Transverse colon (tissue), 4 donors: ENCODE measurements at regions not wholly inside any gene's neighbourhood (a gene's known extent, or its start where the extent isn't known, plus 50 kb on each side); places are given as distances from the start of the nearest gene placed in this dataset.
"Not testable (repeated sequence)": the region's sequence is repeated elsewhere in the genome, so short reads cannot be mapped to it uniquely, and the experiment has no call there.

Experiments used
- DNase-seq: peaks from one replicate; pipeline ENCODE4 v3.0.0-alpha.2; 2019
- H3K27ac ChIP-seq, 4 donors: fragments of 200-600 bp; sonication (generic); 2 replicates each; pipeline ENCODE4 v1.5.1; 2016 to 2018; ENCODE audit warnings: inconsistent platforms in 4 of 4
- H3K27me3 ChIP-seq: fragments of 200-600 bp; sonication (generic); 2 replicates; pipeline ENCODE4 v1.5.1; 2017; ENCODE audit warnings: inconsistent platforms
- H3K36me3 ChIP-seq, 4 donors: fragments of 200-600 bp; sonication (generic); 2 replicates each; pipeline ENCODE4 v1.5.1; 2017 to 2019; ENCODE audit warnings: inconsistent platforms in 4 of 4
- H3K4me1 ChIP-seq, 4 donors: fragments of 200-600 bp; sonication (generic); 2 replicates each; pipeline ENCODE4 v1.5.1; 2017 to 2020; ENCODE audit warnings: inconsistent platforms in 4 of 4
- H3K4me3 ChIP-seq, 4 donors: fragments of 200-600 bp; sonication (generic); 1 replicate in 1 of 4; 2 replicates in 3 of 4; pipeline versions ENCODE4 v1.5.1 to v1.6.1; 2017 to 2019; ENCODE audit warnings: inconsistent platforms in 4 of 4
- H3K9me3 ChIP-seq, 2 donors: fragments of 200-600 bp; sonication (generic); 2 replicates each; pipeline ENCODE4 v1.5.1; 2017 to 2019; ENCODE audit warnings: inconsistent platforms in 2 of 2
- EP300 ChIP-seq: sonication (generic); formaldehyde crosslinking; IDR thresholded peaks from one replicate; pipeline ENCODE4 v1.6.1; 2017; ENCODE audit warnings: antibody characterized with exemption, low read depth
- POLR2A ChIP-seq: fragments of 450-650 bp; IDR thresholded peaks from one replicate; pipeline ENCODE4 v1.6.1; 2016; ENCODE audit warnings: antibody characterized with exemption, mild to moderate bottlenecking, moderate library complexity
- POLR2AphosphoS5 ChIP-seq, 3 donors: sonication (generic); formaldehyde crosslinking; IDR thresholded peaks; one replicate each; pipeline ENCODE4 v1.6.1; 2016; ENCODE audit warnings: antibody characterized with exemption in 3 of 3
- WGBS, 2 donors: methylation state at CpG; one replicate each; pipeline ENCODE4 v1.1.5; 2018; ENCODE audit warnings: low coverage in 1 of 2; 5-methylcytosine and 5-hydroxymethylcytosine counted together
- in situ Hi-C, 4 donors: fragments of 200-750 bp; cut with MboI; loops; one replicate each; pipeline versions ENCODE4 v1.15.0 to v1.15.1; 2017; ENCODE audit warnings: low sequenced_read_pairs in 3 of 4, low pct_ligation_motif_present in 1 of 4, low pct_unique_long_range_greater_than_20kb in 1 of 4
- intact Hi-C: fragments of 100-400 bp; cut with DNase I; formaldehyde crosslinking; loops from one replicate; pipeline ENCODE4 v1.15.1; 2023; ENCODE audit warnings: low total_unique reads
- TF ChIP-seq, protein P1 (sequence below), 5 experiments: fragments of 200-600 bp in 3 of 5; fragments of 450-650 bp in 2 of 5; sonication (generic) in 3 of 5; IDR thresholded peaks; 1 replicate in 2 of 5; 2 replicates in 3 of 5; pipeline ENCODE4 v1.5.1; 2016 to 2017; ENCODE audit warnings: antibody characterized with exemption in 5 of 5, inconsistent platforms in 3 of 5, mild to moderate bottlenecking in 2 of 5, moderate library complexity in 1 of 5

DNA sequence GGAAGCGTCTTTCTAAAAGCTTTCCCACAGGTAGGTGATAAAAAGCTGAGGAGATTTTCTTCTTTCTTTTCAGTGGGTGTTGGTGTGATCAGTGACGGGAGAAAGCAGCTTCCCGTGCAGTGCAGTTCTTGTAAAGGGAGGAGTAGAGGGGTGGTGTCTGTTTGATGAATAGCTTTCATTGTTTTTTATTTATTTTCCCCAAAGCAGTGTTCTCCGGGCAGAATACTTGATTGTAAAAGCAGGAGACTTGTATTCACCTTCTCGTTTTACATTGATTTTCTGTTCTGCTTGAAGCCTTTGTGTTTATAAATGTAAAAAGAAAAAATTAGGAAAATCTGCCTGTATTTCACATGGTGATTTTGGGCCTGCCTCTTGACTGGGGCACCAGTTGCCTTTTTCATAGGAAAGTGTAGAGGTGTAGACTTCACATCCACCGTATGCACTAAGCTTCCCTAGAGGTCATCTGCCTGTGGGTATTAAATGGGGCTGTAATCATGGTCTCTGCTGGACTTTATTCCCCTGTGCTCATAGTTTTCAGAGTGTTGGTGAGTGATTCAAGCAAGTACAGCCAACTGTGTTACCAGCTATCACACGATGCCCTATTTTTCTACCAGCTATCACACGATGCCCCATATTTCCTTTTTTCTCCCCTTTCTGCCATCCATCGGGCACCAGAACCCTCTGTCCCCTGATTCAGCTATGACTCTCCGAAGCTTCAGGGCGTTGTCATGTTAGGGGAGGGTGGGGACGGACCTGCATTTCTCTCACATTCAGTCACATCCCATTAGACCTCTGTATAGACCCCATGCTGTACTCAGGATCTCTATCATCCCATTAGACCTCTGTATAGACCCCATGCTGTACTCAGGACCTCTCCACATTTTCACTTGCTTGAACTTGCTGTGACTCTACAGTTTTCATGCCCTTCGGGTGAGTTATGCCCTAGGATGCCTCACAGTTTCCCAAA is 526.5 kb downstream of the TRIML1 start:
- H3K4me1 ChIP-seq: no peaks in the 10 kb centered on the region
- WGBS, 2 donors: 44 to 54% methylated on average over 13 of the region's 13 CpGs
- TF ChIP-seq POLR2AphosphoS5 (IDR thresholded peaks at IDR 0.05) (no peak), EP300 (no peak), POLR2A (no peak)
- TF ChIP-seq, protein P1, sequence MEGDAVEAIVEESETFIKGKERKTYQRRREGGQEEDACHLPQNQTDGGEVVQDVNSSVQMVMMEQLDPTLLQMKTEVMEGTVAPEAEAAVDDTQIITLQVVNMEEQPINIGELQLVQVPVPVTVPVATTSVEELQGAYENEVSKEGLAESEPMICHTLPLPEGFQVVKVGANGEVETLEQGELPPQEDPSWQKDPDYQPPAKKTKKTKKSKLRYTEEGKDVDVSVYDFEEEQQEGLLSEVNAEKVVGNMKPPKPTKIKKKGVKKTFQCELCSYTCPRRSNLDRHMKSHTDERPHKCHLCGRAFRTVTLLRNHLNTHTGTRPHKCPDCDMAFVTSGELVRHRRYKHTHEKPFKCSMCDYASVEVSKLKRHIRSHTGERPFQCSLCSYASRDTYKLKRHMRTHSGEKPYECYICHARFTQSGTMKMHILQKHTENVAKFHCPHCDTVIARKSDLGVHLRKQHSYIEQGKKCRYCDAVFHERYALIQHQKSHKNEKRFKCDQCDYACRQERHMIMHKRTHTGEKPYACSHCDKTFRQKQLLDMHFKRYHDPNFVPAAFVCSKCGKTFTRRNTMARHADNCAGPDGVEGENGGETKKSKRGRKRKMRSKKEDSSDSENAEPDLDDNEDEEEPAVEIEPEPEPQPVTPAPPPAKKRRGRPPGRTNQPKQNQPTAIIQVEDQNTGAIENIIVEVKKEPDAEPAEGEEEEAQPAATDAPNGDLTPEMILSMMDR (IDR thresholded peaks at IDR 0.05): no peak
- DNase-seq: no peak
- no peak overlapping the region for H3K4me3 ChIP-seq
- in situ Hi-C loops (no loop called here), intact Hi-C loops (no loop called here)
- H3K36me3 ChIP-seq: no peaks in the 10 kb centered on the region
- no peaks in the 10 kb centered on the region for H3K27me3 ChIP-seq
- H3K9me3 ChIP-seq: peaks cover 2 to 3% of the 10 kb centered on the region in 2 donors
- H3K27ac ChIP-seq: no peak overlapping the region

DNA sequence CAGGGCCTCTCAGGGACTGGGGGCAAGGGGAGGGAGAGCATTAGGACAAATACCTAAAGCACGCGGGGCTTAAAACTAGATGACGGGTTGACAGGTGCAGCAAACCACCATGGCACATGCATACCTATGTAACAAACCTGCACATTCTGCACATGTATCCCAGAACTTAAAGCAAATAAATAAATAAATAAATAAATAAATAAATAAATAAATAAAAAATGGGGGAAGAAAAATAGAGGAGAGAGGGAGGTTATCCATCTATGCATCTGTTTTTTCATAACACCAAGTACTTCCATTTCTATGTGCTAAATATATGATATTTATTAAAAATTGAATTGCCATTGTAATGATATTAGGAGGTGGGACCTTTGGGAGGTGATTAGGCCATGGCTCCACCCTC is 539.5 kb downstream of the TRIML1 start:
- in situ Hi-C loops, H3K4me3 ChIP-seq, H3K36me3 ChIP-seq, H3K9me3 ChIP-seq, H3K4me1 ChIP-seq, H3K27me3 ChIP-seq, intact Hi-C loops, H3K27ac ChIP-seq, DNase-seq: not testable (repeated sequence)
- 97% methylated on average over 3 of the region's 3 CpGs; no CpG with 5 or more reads in 1 of the 2 donors for WGBS, 2 donors

DNA sequence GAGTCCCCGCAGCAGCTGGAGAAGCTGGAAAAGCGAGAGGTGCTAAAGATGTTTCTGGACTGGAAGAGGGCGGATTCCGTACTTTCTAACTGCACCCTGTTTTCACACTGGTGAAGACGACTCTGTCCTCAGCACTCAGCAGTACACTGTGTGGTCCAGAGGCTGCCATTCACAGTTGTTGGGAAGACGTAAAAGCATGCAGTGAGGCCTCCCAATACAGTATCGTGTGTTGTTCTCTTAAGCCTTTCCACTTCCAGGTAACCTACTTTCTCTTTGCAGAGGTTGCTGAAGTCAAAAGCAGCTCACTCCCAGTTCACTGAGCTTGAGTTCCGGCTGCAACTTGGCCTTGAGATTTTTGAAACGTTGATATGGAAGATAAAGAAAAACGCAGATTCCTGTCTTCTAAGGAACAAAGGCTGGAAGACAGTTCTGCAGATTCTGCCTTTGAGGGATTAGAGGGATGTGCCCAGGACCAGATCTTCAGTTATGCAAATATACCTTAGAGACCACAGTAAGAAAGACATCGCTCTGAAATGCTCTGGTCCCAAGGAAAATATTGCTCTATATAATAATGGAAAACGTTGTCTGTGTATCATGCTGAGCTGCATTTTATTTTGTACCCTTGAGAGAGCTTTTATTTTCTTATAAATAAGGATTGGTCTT is 540.9 kb downstream of the TRIML1 start:
- no peak overlapping the region for H3K4me3 ChIP-seq
- no peaks in the 10 kb centered on the region for H3K27me3 ChIP-seq
- H3K4me1 ChIP-seq: no peaks in the 10 kb centered on the region
- no peaks in the 10 kb centered on the region for H3K36me3 ChIP-seq
- intact Hi-C loops (no loop called here), in situ Hi-C loops (no loop called here)
- peaks cover 0 to 2% of the 10 kb centered on the region in 2 donors for H3K9me3 ChIP-seq
- TF ChIP-seq POLR2A (no peak), POLR2AphosphoS5 (IDR thresholded peaks at IDR 0.05) (no peak), EP300 (no peak)
- TF ChIP-seq, protein P1 (IDR thresholded peaks at IDR 0.05): no peak
- no peak for DNase-seq
- 79 to 82% methylated on average over 3 to 12 of the region's 12 CpGs for WGBS, 2 donors
- H3K27ac ChIP-seq: no peak overlapping the region

- Histone ChIP-seq H3K9me3 (peaks cover 0 to 2% of the 10 kb centered on the region in 2 donors), H3K36me3 (no peaks in the 10 kb centered on the region), H3K4me3 (no peak overlapping the region), H3K27ac (no peak overlapping the region), H3K4me1 (no peaks in the 10 kb centered on the region), H3K27me3 (no peaks in the 10 kb centered on the region)
- 86% methylated on average over 14 of the region's 14 CpGs; no CpG with 5 or more reads in 1 of the 2 donors for WGBS, 2 donors
- TF ChIP-seq EP300 (no peak), POLR2A (no peak), POLR2AphosphoS5 (IDR thresholded peaks at IDR 0.05) (no peak)
- TF ChIP-seq, protein P1 (IDR thresholded peaks at IDR 0.05): no peak
- in situ Hi-C loops: no loop called here
- no peak for DNase-seq
- intact Hi-C loops: no loop called here
Observed at GRCh38 chr4:188680667-188681063, 541.4 kb downstream of the TRIML1 start.
